Right ventricle myocardium inferior (tissue), 1 donor: ENCODE measurements at regions not wholly inside any gene's neighbourhood (a gene's known extent, or its start where the extent isn't known, plus 50 kb on each side); places are given as distances from the start of the nearest gene placed in this dataset.

ENCODE experiments used
- ATAC-seq: fragments of 200-7000 bp; cut with Tn5 transposase; one replicate; pipeline ENCODE4 v1.9.1; 2020; ENCODE audit warnings: mild to moderate bottlenecking, moderate library complexity
- DNase-seq: peaks from one replicate; pipeline ENCODE4 v3.0.0; 2021; ENCODE audit errors: missing footprints
- intact Hi-C: fragments of 100-400 bp; cut with DNase I; formaldehyde crosslinking; loops from one replicate; pipeline ENCODE4 v1.11.0; 2022
- donor health status: DM: no; HTN: yes; CAD: no; lungs with severe emphysema.

- ATAC-seq (no peak), DNase-seq (no peak)
- intact Hi-C loops, result no loop called here
Measured at GRCh38 chr5:111997308-111997707, 240.3 kb upstream of the NREP start.

GRCh38 chr5:111996574-111996973, 239.6 kb upstream of the NREP start:
- intact Hi-C loops, result no loop called here
- ATAC-seq (no peak), DNase-seq (no peak)

GRCh38 chr5:111995701-111996100, 238.7 kb upstream of the NREP start:
- ATAC-seq (no peak), DNase-seq (no peak)
- intact Hi-C loops, result no loop called here

GRCh38 chr5:111993242-111993641, 236.2 kb upstream of the NREP start:
- no peak for ATAC-seq
- intact Hi-C loops, result no loop called here

GRCh38 chr5:111984044-111984443, 227.1 kb upstream of the NREP start:
- intact Hi-C loops, result no loop called here
- peak; percentile 63 for ATAC-seq
- DNase-seq, result no peak

More at GRCh38 chr5:111993242-111993641, 236.2 kb upstream of the NREP start:
- DNase-seq, result no peak

GRCh38 chr5:111983459-111983858, 226.5 kb upstream of the NREP start:
- ATAC-seq (no peak), DNase-seq (no peak)

GRCh38 chr5:111977436-111977829, 220.4 kb upstream of the NREP start:
- DNase-seq (no peak), ATAC-seq (no peak)
- intact Hi-C loops, result no loop called here

More at GRCh38 chr5:111983459-111983858, 226.5 kb upstream of the NREP start:
- intact Hi-C loops, result no loop called here

GRCh38 chr5:111976705-111977435, 219.9 kb upstream of the NREP start:
- ATAC-seq, result no peak
- DNase-seq, result no peak
- intact Hi-C loops, result no loop called here

GRCh38 chr5:111975133-111975532, 218.1 kb upstream of the NREP start:
- intact Hi-C loops, result no loop called here
- ATAC-seq, result peak; percentile 50
- no peak for DNase-seq

- DNase-seq (no peak), ATAC-seq (no peak)
- intact Hi-C loops, result no loop called here
Measured at GRCh38 chr5:111973961-111974360, 217.0 kb upstream of the NREP start.

GRCh38 chr5:111972548-111972947, 215.6 kb upstream of the NREP start:
- DNase-seq (no peak), ATAC-seq (no peak)
- intact Hi-C loops, result no loop called here

GRCh38 chr5:111972080-111972479, 215.1 kb upstream of the NREP start:
- DNase-seq, result no peak
- intact Hi-C loops, result no loop called here
- no peak for ATAC-seq

GRCh38 chr5:111968459-111968858, 211.5 kb upstream of the NREP start:
- DNase-seq (no peak), ATAC-seq (peak; percentile 42)
- intact Hi-C loops, result no loop called here

- ATAC-seq, result no peak
- DNase-seq, result no peak
- intact Hi-C loops, result no loop called here
Measured at GRCh38 chr5:111967463-111967862, 210.5 kb upstream of the NREP start.

GRCh38 chr5:111966290-111966689, 209.3 kb upstream of the NREP start:
- ATAC-seq (no peak), DNase-seq (no peak)
- intact Hi-C loops, result no loop called here

- ATAC-seq, result no peak
- intact Hi-C loops, result no loop called here
- no peak for DNase-seq
Measured at GRCh38 chr5:111963555-111963954, 206.6 kb upstream of the NREP start.

GRCh38 chr5:111962906-111963305, 205.9 kb upstream of the NREP start:
- DNase-seq (no peak), ATAC-seq (no peak)
- intact Hi-C loops, result no loop called here

GRCh38 chr5:111961862-111962261, 204.9 kb upstream of the NREP start:
- ATAC-seq (no peak), DNase-seq (no peak)
- intact Hi-C loops, result no loop called here

GRCh38 chr5:111960476-111961215, 203.7 kb upstream of the NREP start:
- ATAC-seq (no peak), DNase-seq (no peak)
- intact Hi-C loops, result no loop called here

- intact Hi-C loops, result no loop called here
- ATAC-seq (no peak), DNase-seq (no peak)
Measured at GRCh38 chr5:111958851-111959250, 201.9 kb upstream of the NREP start.
